ENCODE measurements at regions not wholly inside any gene's neighbourhood (a gene's known extent, or its start where the extent isn't known, plus 50 kb on each side); places are given as distances from the start of the nearest gene placed in this dataset.
"Not testable (repeated sequence)": the region's sequence is repeated elsewhere in the genome, so short reads cannot be mapped to it uniquely, and the experiment has no call there.

DNA sequence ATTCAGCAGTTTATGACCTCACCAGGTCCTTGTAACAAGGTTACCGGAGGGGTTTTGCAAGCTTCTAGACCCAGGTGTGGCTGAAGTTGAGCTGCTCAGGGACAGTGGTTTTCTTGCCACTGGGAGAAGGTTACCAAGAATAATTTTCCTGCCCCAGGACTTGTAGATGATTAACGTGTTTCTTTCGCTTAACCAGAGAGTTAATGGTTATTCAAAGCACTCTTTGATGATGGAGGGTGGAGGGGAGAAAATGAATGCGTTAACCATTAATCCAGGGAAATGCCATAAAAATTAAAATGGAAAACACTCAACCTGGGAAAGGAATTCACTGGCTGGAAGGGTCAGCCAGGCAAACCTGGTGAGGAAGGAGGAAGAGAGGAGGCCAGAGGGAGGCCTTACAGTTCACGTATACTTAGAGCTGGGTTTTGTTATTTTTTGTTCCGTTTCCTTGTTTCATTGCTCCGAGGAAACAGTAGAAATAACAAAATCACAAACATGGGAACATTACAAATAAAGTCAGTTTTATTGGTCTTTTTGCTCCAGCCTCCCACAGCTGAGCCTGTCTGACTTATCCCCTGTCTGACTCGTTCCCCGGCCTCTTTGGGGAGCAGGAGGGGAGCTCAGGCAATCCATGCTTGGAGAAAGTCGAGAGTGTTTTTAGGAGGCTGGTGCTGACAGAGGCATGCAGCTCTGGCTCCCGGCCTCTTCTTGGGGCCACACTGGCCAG is 207.5 kb upstream of the IRF2BP2 start:
- not testable (repeated sequence) for DNase-seq

DNA sequence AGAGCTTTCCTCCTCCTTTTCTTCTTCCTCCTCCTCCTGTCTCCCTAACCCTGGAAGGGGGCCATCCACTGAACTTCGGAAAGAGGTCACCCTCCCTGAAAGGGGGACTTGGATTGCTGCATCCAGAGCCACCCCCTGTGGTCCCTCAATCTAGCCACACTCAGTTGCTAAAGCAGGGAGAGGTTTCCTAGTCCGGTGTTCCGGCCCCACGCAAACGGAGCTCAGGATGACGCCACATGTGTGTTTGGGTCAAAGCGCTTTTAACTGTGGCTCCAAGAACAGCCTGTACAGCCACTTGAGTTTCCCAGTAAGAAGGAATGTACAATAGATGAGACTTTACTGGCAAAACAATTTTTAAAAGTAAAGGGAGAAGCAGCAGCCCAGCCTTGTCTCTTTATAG is 206.9 kb upstream of the IRF2BP2 start:
- DNase-seq, result not testable (repeated sequence)

DNA sequence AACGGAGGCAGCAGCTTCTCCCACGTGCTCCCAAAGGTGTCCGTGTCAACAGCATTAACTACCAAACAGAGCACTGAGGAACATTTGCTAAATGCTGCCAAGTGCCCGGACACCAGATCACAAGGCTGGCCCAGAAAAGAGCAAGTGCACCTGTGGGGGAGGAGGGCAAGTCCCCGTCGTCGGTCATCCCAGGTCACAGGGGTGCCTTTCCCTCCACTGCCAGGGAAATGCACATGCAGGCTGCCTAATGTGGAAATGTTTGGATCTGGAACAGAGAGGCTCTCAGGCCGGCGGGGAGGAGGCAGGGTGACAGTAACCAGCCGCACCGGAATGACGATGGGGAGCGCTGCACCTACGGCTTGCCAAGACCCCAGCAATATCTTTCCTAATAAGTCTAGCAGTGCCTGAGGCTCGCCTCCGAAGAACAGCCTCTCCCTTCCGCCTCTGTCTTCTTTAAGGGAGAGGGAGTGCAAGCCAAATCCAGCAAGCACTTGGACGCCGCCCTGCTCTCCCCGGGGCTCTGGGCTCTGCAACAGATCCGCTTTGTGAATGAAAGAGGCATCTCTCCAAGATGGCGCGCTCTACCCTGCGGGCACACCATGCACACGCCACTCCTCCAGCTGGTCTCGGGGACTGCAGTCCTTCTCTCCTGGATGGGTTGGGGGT is 206.3 kb upstream of the IRF2BP2 start:
- peak; percentile 35 for DNase-seq

DNA sequence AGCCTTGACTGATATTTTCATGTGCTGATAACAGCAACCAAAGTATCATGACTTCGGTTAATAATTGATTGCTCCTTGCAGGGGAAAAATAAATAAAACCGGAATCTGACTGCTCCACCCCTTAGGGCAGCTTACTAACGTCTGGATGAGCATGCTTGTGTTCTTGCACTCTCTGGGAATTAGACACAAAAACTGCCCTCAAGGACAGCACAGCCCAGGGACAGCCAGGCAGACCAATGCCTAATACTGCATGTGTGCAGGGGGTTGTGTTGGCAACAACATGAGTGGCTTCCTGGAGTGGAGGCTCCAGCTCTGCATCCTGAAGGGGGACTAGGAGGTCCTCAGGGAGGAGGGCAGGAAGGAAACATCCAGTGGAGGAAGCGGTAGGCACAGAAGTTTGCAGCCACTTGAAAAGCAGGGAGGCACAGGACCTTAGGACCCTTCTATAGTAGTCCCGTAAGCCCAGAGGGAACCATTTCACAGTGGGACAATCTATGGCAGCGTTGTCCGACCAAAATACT is 205.4 kb upstream of the IRF2BP2 start:
- DNase-seq, result not testable (repeated sequence)

DNA sequence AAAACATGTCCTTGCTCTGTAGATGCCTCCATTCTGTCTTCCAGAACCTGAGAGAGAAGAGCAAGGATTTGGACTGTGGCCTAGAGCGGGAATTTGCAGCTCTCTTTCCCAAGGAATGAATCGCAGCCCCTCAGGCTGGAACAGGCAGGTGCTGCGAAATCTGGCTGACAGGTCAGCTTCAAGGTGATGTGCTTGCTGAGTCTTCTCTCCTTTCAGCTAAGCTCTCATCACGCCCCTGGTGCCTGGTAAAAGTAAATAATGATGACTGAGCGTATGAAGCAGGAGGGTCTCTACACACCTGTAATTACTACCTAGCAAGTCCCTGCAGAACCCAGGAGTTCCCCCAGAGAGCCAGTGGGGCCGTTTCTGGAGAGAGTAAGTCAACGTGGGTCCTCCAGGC is 204.3 kb upstream of the IRF2BP2 start:
- DNase-seq, result not testable (repeated sequence)

DNA sequence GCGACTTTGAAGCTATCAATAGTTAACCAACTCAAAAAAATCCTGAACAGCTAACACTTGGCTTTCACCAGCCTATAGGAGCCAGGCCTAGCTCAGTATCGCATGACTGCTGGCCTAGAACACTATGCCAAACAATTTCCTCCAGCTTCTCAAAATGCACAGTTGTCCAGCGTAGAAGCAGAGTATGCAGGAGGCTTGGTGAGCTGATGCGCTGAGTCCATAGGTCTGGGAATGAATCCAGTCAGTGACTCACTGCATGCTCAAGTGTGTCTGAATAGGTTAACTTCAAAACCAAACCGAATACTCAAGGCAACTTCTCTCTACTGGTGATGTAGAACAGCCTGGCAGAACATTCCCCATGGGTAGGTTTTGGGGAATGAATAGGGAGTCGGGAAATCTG is 201.8 kb upstream of the IRF2BP2 start:
- not testable (repeated sequence) for DNase-seq

DNA sequence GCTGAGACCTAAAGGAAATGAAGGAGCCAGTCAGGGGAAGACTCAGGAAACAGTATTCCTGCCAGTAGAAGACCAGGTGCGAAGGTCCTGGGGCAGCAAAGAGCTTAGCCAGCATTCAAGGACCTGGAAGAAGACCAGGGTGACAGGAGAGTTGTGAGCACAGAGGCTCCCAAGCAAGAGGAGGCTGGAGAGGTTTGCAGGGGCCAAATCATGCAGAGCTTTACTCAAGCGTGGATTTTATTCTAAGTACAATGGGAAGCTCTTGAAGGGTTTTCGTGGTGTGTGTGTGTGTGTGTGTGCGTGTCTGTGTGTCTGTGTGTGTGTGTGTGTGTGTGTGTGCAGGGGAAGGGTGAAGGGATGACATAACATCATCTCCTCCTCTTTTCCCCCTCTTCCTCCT is 200.7 kb upstream of the IRF2BP2 start:
- not testable (repeated sequence) for DNase-seq

DNA sequence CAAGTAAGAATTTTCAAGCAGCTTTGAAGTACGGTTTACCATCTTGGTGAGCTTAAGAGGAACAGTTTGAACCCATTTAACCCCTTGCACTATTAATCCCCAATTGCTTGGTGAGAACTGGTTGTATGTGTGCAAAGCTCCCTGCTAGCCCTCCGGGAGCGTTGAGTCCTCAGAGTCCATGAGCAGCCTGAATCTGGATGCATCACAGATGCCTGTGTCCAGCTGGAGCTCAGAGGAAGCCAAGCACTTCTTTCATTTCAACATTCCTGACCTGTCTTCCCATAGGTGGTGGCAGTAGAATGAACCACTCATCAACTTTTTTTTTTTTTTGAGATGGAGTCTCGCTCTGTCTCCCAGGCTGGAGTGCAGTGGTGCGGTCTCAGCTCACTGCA is 199.9 kb upstream of the IRF2BP2 start:
- DNase-seq, result not testable (repeated sequence)

DNA sequence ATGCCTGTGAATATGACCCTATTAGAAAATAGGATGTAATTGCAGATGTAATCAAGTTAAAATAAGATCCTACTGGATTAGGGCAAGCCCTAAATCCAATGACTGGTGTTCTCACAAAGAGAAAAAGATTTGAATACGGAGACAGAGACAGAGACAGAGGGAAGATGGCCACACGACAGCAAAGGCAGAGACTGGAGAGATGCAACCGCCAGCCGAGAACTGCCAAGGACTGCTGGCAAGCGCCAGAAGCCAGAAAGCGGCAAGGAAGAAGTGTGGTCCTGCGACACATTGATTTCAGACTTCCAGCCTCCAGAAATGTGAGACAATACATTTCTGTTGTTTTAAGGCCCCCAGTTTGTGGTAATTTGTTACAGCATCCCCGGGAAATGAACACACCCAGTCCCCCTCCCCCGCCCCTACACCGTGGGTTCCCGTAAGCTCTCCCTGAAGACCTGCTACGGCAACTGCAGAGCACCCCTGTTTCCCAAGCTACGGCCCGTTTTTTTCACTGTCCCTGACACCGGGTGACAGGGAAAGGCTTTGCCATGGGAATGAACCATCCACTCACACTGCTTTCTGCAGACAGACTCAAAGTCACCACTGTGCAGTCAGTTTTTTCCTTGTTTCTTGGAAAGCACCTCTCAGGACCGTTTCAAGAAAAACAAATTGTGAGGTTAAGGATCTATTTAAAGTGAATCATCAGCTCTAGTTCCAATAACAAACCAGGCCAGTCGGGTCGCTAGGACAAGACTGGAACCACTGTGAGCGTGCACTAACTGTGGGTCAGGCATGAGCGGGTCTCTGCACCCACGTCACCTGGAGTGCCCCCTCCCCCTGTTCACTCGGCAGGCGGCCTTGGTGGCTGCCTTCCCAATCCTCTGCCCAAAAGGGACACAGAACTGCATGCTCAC is 199.2 kb upstream of the IRF2BP2 start:
- not testable (repeated sequence) for DNase-seq

DNA sequence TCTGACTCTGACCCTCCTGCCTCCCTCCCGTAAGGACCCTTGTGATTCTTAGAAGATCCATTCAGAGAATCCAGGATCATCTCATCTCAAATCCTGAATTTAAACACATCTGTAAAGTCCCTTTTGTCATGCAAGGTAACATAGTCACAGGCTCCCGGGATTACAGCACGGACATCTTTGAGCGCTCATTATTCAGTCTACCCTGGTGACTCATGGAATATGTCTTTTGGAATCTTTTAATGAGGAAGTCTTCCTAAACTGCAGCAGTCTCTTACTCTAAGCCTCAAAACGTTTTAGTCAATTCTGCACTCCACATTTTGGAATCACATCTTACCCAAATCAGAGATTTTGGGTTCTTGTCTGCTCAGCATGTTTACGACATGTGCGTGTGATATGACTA is 198.5 kb upstream of the IRF2BP2 start:
- not testable (repeated sequence) for DNase-seq

DNA sequence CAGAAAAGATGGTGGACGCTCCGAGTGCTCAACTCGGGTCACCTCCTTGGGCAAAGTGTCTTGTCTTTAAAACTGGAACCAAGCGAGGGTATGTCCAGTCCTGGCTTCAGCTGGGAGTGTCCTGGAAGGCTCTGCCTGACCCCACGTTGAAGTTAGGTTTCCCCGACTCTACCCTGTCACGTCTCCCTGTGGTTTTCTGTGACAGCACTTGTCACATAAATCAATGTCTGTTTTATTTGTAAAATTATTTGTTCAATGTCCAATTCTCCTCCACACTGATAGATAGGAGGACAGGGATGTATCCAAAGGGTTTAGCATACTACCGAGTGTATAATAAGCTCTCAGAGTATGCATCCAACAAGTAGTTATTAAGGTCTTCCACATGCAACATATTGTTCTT is 197.7 kb upstream of the IRF2BP2 start:
- not testable (repeated sequence) for DNase-seq

DNA sequence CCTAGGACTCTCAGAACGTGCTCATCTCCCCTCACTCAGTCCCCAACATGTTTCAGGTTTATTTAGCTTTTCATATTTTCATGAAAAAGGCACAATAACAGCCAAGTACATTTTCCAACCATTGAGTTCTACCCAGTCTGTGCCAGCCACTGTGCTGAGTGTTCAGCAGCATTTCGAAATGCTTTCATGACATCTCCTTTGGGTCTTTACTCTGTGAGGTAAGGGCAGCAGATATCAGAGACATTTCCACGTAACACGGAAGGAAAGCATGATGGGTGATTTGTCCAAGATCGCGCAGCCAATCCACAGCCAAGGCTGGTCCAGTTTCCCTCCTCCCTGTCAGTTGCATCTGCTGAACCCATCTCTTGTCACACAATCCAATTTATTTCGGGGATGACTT is 192.6 kb upstream of the IRF2BP2 start:
- DNase-seq, result not testable (repeated sequence)

DNA sequence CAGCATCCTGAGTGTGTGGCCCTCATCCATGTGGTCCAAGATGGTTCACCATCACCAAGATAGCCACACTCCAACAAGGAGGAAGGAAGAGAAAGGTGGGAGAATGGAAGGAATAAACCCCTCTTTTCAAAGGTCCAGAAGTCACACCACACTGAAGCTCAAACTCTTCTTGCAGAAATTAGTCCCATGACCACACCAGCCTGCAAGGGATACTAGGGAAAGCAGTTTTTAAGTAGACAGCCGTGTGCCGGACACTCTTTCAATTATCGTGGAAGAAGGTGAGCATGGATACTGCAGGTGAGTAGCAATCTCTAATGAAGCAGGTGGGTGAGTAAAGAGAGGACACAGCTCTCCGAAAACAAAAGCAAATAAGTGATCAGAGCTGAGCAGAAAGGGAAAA is 191.7 kb upstream of the IRF2BP2 start:
- DNase-seq, result not testable (repeated sequence)

DNA sequence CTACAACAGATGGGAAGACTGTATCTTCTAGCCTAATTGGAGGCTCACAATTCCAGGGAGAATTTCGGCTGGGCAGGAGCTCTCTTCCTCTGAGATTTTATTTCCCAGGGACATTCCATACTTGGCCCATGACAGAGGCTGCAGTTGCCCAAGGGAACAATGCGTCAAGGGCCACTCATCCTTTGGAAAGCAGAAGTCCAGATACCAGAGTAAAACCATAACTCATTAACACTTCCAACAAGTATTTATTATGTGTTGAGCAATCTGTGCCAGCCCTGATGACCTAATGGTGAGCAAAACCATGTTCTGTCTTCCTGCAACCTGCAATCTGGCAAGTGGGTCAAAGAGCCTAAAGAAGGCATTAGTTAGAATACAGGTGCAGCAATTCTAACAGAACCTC is 191.2 kb upstream of the IRF2BP2 start:
- not testable (repeated sequence) for DNase-seq

DNA sequence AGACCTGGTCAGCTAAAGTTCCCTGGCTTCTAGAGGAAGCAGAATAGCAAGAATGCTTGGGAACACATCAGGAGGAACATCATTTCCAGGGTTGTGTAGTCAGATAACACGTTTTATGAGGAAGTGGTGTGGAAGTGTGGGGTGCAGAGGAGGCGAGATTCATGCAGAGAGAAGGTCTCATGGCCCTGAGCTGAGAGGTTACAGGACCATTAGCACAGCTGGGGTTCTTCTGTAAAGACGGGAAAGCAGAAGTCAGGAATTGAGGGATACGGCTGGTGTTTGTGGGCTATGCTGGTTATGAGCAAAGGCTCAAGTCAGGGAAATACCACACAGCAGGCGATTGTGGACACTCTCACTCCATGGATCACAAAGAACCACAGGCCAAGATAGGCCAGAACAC is 190.6 kb upstream of the IRF2BP2 start:
- DNase-seq, result not testable (repeated sequence)

DNA sequence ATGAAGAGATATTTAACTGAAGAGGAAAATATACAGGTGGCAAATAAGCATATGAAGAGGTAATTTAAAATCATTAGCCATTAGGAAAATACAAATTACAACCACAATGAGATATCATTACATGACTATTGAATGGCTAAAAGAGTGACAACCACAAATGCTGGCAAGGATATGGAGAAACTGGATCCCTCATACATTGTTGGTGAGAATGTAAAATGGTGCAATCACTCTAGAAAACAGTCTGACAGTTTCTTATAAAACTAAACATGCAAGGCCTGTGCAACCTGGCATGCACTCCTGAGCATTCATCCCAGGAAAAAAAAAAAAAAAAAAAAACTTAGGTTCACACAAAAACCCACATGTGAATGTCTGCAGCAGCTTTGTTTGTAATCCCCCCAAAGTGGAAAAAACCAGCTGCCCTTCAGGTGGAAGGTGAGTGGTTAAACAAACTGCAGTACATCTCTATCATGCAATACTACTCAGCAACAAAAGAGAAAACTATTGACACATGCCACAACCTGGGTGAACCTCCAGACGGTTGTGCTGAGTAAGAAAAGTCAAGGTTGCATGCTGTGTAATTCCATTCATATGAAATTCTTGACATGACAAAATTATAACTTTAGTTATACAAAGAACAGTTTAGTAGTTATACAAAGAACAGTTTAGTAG is 189.2 kb upstream of the IRF2BP2 start:
- DNase-seq, result not testable (repeated sequence)

DNA sequence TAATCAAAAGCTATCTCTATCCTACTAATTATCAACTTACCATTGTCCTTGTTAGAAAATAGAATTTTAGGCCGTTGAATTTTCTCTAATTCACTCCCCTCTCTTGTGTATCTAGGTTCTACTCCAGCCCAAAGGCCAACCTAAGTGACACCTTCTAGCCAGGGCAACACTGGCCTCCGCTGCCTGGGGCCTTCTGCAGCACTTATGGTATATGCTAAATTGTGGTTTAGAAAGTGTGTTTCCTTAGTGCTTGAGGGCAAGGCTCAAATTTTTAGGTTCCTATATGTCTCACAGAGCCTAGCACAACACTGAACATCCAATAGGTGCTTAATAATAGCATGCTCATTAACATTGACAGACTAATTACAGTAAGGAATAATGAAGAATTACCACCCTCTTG is 187.2 kb upstream of the IRF2BP2 start:
- not testable (repeated sequence) for DNase-seq

DNA sequence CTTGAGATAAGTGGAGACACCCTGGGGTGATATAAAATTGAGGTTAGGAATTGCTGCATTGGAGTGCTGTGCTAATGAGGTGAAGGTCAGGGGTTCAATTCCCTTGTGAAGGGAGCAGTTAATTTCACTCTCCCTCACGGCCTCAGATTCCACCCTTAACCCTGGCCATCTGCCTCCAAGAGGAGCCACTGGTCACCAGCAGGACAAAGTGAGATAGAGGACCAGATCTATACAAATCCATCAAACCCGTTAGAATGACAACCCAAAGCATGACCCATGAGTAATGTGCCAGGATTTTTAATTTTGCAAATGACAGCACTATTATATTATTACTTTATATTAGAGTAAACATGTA is 186.4 kb upstream of the IRF2BP2 start:
- DNase-seq, result not testable (repeated sequence)

DNA sequence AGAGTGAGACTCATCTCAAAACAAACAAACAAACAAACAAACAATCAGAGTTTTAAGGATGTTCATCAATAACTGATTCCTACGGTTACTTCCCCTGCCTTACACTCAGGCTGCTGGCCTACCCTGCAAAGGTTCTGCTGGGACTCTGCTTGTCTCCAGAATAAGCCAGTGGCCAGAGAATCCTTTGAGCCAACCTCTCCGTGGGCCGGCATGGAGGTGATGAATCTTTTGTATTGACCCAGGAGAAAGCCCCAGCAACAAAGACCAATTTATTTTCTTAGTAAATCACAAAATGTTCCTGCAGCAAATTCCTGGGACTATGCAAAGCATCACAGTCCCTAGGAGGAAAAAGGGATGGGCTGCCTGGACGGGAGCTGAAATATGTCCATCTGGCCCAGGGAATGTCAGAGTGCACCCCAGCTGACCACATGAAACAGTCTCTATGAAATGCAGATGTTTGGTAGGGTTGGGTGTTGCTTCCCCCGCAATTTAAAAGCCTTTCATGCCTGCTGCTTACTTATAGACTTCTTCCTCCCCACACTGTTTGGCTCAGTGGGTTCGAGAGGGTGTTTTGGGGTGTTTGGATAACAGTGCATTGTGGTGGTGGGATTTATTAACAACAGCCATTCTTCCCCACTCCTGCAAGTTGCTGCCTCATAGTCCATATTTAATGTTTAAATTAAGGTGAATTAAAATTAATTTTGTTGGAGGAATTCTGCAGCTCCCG is 185.9 kb upstream of the IRF2BP2 start:
- DNase-seq, result not testable (repeated sequence)

DNA sequence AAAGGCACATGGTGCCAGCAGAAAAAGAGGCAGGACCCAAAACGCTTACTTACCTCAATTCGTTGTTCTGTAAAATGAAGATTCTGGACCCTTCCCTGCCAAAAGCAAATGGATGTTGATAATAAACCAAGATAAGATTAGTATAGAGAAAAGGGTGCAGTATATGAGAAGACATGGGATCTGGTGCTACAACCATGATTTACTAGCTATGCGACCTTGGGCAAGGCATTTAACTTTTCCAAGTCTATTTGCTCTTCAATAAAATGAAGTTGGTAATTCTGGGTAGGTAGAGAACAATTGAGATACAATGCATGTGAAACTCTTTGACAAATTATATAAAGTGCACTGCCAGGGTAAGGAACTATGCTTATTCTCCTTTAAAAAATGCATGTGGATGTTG is 185.0 kb upstream of the IRF2BP2 start:
- DNase-seq, result not testable (repeated sequence)

DNA sequence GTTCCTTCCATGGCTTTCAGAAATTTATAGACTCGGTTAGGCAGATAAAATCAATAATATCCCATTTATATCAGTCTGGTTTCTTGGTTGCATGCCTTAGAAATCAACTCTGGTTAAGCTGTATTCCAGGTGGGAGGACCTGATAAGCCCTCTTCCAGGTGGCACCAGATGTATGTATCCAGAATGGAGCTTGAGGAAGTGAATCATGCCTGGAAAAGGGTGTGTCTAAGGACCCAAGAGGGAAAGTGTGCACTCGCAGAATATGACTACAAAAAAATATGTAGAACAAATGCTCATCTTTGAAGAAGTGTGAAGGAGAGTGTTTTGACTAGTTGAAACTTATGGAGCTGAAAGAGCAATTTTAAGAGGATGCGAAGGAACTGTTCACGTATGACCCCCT is 184.5 kb upstream of the IRF2BP2 start:
- not testable (repeated sequence) for DNase-seq

All from skin of body (tissue), 1 donor.